HG03558 (cell line): ENCODE measurements at regions not wholly inside any gene's neighbourhood (a gene's known extent, or its start where the extent isn't known, plus 50 kb on each side); places are given as distances from the start of the nearest gene placed in this dataset.
"Not testable (repeated sequence)": the region's sequence is repeated elsewhere in the genome, so short reads cannot be mapped to it uniquely, and the experiment has no call there.

Experiments
- ATAC-seq: cut with Tn5 transposase; IDR thresholded peaks from one replicate; pipeline ENCODE4 v1.9.1; 2021; ENCODE audit warnings: moderate number of reproducible peaks; ENCODE audit not compliant: unreplicated experiment; ENCODE audit errors: extremely low read depth

DNA sequence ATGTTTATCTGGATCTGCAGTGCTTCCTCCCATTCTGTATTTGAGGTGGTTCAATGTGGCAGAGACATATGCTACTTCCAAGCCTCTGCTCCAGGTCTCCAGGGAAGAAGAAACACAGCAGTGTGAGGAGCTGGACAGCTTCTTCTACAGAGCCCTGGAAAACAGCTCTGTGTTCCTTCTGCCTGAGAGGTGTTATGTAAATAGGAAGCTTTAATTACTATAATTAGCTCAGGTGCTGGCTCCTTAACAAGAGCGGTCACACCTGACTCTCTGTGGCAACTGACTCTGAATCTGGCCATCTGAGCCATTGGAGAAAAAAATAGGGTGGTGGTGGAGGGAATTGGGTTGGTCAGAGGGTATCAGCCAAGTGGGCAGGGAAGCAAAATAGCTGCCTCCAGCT, 332.4 kb upstream of the BRINP1 start:
- ATAC-seq: no peak

DNA sequence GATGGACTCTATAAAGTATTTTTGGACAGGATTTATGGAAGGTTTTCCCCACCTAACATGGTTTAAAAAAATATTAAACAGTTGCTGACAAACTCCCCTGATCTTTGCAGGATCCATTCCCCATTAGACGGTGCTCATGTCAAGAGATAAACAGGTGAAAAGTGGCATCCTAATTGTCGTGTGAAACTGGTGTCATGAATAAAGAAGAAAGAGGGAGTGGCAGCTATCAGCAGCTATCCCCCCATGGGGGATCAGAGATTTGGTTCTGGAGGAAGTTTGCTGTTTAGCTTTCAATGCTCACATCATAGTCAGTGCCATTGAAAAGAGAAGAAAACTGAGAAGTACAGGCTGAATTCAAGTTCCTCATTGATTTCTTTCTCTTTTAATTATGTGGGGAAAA, 329.3 kb upstream of the BRINP1 start:
- ATAC-seq: no peak

DNA sequence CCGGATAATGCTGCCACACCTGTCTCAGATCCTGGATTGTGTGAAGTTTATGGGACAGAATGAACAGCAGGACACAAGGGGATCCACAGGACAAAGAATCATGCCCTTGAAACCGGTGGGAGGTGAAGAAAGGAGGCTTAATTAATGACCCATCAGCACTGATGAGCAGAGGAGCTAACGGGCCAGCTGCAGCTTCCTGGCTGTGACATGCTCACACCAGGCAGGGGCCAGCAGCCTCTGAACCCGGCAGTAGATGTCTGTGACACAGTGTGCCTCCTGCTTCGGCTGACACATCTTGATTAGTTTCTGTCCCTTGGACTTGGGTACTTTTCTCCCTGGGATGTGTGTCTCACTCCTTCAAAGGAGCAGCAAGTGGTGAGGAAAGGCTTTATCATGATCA, 328.8 kb upstream of the BRINP1 start:
- ATAC-seq: no peak

DNA sequence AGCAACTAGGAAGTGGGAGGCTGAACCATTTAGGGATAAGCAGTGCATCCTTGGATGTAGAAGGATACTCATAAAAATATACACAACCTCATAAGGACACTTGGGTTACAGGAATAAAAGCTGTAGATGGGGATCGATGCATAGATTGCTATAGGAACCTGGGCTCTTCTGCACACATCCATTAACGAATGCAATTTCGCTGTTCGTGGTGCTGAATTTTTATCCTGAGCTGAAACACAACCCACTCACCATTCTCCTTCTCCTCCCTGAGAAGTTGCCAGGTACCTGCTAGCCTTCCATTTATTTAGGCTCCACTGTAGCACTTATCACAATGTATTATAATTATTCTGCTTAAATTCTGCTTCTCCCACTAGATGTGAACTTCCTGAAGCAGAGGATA, 320.6 kb upstream of the BRINP1 start:
- no peak for ATAC-seq

DNA sequence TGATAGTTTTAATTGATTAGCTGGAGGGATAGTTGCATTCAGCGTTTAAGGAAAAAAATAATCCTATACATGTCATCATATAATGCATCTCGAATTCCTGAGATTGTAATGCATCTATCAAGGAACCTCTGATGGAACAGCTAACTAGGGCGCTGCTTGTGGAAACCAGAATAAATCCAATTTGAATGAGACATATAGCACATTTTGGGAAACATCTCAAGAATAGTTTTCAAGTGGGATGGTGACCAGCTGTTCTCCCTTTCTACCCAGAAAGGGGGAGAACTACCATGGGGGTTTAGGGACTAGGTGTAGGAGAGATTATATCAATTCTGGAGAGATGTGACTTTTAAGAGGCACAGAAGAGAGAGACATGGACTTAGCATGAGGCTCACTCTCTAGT, 319.3 kb upstream of the BRINP1 start:
- no peak for ATAC-seq

DNA sequence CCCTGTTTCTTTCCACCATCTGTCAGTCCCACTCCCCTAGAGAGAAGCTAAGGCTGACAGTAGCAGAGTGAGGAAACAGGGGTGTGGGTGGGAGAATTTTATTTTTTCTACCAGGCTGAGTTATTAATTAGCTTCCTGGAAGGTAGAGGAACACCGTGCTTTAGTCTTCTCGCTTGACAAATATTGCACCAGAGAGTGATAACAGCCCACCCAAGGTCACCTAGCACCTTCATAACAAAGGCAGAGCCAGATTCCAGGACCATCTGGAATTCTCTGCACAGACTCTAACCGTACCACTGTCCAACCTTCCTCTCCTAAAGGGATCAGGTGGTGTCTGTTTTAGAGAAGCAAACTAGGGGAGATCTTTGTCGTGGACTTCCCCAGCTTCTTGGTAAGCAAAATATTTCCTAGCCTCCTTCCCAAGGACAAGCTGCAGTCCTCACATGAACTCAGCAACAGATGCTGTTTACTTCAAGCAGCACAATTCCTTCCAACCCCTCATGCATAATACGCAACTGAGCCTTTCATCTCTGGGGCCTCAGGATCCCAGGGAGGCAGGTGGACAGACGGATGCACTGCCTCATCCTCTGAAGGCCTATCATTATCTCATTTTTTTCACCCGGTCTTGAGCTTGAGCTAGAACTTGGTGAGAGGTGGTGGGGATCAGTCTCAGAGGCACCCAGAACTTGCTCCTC, 308.7 kb upstream of the BRINP1 start:
- no peak for ATAC-seq

DNA sequence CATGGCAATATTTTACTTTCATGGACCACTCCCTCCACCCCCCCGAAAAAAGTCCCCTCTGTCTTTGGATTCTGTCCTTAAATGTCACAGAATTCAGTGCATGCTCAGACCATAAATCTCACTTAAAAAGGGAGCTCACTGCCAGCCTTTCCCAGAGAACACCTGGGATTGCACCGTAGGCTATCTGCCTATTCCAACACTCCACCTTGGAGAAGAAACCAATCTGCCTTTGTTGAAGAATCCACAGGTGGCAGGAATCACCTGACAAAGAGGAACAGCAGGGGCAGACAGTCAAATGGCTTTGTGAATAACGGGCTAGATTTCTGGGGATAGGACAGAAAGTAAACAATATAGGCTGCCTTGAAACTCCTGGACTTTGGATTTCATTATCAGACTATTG, 306.7 kb upstream of the BRINP1 start:
- no peak for ATAC-seq

DNA sequence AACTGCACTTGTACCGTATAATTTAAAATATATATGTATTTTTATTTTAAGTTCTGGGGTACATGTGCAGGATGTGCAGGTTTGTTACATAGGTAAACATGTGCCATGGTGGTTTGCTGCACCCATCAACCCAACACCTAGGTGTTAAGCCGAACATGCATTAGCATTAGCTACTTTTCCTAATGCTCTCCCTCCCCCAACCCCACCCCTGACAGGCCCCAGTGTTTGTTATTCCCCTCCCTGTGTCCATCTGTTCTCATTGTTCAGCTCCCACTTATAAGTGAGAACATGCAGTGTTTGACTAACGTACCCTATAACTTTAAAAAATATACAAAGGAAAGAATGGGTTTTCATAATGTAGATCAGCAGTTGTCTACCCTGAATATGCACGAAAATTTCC, 303.5 kb upstream of the BRINP1 start:
- ATAC-seq: not testable (repeated sequence)

DNA sequence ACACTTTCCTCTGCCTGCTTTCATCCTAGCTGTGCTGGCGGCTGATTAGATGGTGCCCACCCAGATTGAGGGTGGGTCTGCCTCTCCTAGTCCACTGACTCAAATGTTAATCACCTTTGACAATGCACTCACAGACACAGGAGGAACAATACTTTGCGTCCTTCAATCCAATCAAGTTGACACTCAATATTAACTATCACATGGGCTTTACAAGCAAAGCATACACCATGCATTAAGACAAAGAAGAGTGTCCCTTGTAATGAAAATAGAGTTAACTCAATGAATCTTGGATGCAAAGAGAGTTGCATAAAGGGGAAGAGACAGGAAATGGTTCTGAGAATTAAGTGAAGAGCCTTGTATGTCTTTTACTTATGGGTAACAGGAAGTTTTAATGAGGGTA, 298.7 kb upstream of the BRINP1 start:
- no peak for ATAC-seq

DNA sequence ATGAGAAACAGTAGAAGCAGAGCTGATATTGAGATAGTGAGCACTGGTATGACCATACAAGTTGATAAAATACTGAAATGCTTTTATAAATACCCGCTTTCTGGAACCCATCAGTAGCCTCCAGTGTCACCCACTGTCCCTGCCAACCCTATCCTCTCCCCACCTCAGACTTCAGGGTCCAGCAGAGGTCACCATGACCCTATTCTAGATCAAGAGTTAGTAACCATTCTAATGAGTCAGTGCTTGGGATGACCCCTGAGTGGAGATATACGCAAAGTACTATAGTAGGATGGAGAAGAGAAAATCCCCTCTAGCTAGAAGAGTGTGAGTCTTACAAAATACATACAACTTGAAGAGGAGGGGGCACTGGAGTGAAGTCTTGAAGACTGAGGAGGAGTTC, 297.9 kb upstream of the BRINP1 start:
- ATAC-seq: no peak

DNA sequence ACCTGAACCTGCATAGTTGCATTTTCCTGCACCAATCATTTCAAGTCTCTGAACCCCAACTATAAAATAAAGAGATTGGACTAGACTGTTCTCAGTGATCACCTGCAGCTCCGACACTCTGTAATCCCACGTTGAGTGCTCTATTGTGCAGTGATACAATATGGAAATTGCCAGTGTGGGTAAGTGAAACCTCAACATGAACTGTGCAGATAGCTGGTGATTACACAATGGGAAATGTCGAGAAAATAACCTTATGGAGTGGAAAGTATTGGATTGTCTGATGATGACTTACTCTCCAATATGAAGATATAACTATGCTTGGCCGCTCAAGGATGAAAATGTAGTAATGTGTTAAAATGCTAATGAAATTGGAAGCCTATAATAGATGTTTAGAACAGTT, 293.1 kb upstream of the BRINP1 start:
- no peak for ATAC-seq

DNA sequence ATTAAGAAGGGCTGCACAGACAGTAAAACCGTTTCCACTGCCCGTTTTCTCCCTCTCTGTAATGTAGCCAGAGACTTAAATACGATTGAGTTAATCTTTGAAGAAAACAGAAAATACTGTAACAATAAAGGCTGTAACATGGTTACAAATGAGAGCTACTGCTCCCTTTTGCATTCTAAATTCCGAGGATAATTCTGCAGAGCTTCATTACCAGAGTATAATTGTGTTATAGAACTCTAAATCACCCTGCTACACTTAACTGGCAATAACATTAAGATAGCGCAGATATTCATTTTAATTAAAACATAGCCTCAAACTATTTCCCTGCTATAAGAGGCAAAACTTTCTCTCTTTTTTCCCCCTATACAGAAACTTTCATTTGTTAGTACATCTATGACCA, 283.7 kb upstream of the BRINP1 start:
- no peak for ATAC-seq

DNA sequence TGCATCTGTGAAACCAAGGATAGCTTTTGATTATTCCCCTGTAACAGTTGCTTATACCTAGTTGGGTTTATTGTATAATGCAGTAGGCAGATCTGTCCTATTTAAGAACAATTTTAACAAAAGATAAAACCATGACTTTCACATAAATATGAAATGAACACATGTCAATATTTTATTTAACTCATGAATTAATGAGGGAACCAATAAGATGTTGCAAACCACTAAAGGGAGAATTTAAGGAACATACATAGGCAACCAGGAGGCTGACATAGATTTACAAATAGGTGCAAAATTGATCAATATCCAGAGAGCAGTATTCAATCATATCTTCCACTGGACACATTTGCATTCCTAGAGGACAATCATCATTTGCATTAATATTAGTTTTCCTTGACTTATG, 280.0 kb upstream of the BRINP1 start:
- ATAC-seq: no peak

DNA sequence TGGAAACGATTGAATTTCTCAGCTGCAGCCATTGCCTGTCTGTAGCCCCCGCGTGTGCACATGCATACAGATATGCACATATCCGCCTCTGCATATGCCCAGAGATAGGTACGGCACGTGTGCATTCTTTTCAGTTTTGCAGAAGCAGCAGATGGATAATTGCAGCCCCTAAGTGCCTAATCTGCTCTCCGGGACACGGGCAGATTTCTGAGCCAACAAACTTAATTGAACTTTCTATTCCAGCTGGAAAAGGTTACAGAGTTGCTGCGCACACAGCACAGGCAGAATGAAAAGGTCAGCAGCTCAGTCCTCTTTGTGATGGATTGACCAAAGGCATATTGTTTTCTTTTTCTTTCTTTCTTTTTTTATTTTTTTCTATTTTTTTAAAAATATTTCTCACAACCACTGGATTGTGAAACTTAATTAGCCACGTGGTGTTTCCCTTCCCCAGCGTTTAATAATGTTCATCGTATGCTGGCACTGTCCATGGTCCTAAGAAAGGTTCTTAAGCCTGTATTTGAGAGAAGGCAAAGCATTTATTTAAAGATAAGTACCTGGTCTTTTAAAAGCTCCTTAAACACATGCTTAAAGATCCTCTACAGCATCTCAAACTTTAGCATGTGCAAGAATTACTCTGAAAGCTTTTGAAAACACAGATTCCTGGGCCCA, 270.2 kb upstream of the BRINP1 start:
- ATAC-seq: no peak

DNA sequence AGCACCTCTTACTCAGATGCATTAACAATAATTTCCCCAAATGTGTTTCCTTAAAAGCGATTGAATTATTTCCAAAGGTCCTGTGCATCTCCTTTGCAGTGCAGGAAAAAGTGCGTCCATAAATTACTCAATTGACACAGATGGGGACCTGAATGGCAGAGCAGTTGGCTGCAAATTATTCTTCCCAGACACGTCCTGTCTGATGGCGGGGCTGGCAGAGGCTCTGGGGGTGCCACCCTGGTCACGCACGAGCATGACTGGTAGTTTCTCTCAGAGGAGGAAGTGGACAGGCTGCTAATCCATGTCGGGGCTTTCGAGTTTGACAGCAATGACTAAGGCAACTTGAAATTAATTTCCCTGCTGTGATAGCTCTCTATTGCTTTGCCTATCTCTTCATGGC, 264.8 kb upstream of the BRINP1 start:
- ATAC-seq: no peak

DNA sequence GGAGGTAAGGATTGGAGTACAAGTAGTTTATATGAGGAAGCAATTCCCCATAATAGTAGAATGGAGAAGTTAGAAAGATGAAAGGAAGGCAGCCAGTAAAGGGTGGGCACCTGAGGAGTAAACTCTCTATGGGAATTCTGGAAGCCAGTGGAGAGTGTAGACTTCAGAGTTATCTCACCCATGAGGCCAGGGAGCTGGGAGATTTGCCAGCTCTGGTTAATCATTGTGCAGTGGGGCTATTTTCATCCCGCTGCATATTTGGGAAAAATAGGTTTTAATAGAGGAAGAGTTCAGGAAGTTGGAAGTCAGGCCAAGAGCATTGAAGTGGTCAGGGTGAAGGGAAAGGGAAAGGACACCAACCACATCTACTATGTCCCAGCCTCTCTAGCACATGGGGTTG, 242.3 kb upstream of the BRINP1 start:
- no peak for ATAC-seq

DNA sequence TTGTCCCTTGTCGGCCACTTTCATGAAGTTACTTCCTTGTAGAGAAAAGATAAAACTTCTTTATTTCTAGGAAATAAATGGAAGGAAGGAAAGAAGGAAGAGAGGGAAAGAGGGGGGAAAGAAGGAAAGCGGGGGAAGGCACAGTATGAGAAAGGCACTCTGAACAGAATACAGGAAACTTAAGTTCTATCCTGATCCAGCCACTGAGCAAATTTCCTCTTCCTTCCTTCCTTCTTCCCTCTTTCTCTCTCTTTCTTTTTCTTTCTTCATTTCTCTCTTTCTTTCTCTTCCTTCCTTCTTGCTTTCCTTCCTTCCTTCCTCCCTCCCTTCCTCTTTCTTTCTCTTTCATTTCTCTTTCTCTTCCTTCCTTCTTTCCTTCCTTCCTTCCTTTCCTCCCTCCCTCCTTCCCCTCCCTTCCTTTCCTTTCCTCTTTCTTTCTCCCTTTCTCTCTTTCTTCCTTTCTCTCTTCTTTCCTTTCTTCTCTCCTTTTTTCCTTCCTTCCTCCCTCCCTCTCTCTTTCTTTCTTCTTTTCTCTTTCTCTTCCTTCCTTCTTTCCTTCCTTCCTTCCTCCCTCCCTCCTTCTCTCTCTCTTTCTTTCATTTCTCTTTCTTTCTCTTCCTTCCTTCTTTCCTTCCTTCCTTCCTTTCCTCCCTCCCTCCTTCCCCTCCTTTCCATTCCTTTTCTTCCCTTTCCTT, 240.2 kb upstream of the BRINP1 start:
- ATAC-seq: no peak

DNA sequence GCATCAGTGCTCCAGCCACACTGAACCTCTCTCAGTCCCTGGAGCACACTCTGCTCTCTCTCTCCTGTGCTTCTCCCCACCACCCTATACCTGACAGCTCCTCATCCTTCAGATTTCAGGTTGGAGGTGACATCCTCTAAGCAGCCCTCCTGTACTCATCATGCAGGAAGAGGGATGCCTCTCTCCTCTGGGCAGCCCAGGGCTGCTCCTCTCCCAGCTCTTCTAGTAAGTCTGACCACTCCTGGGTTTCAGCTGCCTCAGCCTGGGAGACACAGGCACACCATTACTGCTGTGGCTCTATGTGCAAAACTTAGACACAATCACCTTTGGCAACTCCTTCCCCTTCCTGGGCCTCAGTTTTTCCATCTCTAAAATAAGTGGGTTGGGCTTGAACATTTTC, 232.4 kb upstream of the BRINP1 start:
- no peak for ATAC-seq

DNA sequence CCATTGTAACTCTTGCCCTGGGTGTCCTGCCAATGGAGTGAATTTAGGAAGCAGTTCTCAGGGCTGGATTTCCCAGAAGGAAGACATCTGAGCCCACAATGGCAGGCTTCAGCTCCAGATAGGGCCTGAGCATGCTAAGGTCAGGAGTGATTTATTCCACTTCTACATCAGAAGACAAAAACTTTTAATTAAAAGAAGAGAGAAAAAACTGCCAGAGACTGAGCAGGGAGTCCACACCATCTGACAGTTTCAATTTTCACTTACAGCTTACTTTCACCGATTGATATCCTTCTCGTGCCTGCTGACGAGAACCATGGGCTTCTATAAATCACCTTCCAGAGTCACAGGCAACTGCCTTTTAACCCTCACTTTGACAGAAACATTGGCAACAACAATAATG, 228.3 kb upstream of the BRINP1 start:
- ATAC-seq: no peak

DNA sequence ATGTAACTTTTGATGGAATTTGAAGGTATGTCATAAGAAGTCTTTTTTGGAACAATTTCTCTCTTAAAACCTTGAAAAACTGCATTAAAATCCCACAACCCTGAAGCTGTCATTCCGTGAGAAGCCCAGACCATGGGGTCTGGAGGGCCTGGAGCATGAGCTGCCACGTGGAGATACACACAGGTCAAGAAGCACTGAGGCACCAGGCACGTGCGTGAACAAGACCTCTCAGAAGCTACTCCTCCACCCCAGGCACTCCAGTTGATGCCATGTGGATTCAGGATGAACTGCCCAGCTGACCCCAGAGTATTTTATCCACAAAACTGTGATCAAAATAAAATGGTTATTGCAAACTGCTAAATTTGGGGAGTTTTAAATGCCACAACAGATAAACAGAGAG, 227.5 kb upstream of the BRINP1 start:
- ATAC-seq: no peak

DNA sequence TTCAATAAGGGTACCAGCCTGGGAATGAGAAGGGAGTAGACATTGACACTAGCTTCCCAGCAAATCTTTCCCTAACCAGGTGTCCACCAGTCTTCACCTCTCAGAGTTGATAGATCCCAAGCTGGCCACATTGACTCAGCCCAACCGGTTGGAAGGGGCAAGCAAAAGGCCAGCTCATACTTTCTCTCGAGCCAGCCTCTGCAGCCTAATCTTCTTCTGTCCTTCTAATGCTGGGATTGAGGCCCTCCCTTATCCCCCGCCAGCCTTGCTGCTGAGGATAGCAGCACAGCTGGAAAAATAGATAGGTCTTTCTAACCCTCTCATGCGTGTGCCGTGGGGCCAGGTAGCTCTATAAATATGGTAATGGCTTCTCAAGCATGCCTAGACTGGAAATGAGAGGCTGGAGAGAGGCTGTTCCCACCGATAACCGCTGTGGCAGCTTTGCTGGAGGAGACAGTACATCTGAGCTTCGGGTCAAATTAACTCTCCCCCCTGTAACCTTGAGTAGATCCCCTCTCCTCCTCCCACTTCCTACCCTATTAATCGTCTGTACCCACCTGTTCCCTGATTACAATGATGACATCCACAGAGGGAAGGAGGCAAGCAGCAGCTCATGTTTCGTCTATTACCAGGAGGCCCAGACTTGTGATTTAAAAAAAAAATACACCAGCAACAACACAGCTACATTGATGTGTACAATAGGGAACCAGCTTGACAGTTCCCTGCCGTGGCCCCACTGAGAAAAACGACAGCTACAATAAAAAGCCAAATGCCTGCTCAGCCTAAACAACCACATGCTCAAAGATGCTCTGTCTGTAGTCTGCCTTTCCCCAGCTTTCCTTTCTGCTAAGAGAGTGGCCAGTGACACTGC, 219.9 kb upstream of the BRINP1 start:
- ATAC-seq: no peak
